PFSK-1 (cell line): ENCODE measurements at regions not wholly inside any gene's neighbourhood (a gene's known extent, or its start where the extent isn't known, plus 50 kb on each side); places are given as distances from the start of the nearest gene placed in this dataset.

Experiments
- FOXP2 ChIP-seq: optimal IDR thresholded peaks from 2 replicates; pipeline ENCODE3; 2011; ENCODE audit warnings: borderline replicate concordance, control low read depth, inconsistent platforms; ENCODE audit not compliant: insufficient read depth; ENCODE audit errors: extremely low read length, extremely low read depth
- POLR2AphosphoS5 ChIP-seq: IDR thresholded peaks from 2 replicates; pipeline ENCODE4 v1.6.1; 2012; ENCODE audit warnings: low read depth, mild to moderate bottlenecking, control low read depth, low read length, moderate library complexity
- SIN3A ChIP-seq: IDR thresholded peaks from 2 replicates; pipeline ENCODE4 v1.6.1; 2012; ENCODE audit warnings: mild to moderate bottlenecking, low read length, moderate library complexity, borderline replicate concordance; ENCODE audit not compliant: insufficient read depth
- TAF1 ChIP-seq: IDR thresholded peaks from 2 replicates; pipeline ENCODE4 v1.6.1; 2012; ENCODE audit warnings: low read length, control low read depth, borderline replicate concordance; ENCODE audit not compliant: insufficient read depth
- TF ChIP-seq, protein P1 (sequence below), 2 experiments: IDR thresholded peaks; 2 replicates each; pipeline versions ENCODE4 v1.6.1 to v1.8.0; 2011 to 2012; ENCODE audit warnings: low read depth in 2 of 2, low read length in 2 of 2, control low read depth in 1 of 2, inconsistent platforms in 1 of 2, mild to moderate bottlenecking in 1 of 2, moderate library complexity in 1 of 2; ENCODE audit not compliant: insufficient read depth in 1 of 2

DNA sequence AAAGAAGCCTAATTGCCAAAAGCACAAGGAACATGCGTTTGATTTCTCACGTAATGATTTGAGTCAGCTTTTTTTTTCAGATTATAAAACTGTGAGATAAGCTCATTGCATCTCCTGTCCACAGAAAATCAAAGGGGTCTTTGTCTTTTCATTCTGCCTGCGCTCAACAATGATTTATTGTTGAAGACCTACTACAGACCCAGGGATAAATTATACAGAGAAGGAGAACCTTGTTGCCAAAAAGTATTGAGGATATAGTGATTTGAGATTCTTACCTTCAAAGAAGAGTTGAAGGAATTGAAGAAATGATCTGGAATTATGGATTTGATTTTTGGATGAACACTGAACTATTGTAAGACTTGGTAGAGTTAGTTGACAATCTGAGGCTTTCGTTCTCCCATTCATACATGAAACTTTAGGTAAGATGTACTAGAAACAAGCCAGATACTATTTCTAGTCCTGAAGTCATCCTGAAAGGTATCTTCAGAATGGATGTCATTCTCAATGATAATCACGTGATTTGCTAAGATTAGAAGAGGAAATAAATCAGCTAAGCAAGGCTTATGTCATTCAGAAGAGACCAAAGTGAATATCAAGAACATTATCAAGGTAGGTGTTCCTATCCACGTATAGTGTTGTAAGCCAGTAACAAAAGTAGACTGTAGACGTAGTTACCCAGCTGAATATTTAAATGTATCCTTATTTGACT lies 71.1 kb upstream of the SCOC start:
- TF ChIP-seq FOXP2 (no peak), SIN3A (no peak), POLR2AphosphoS5 (no peak), TAF1 (no peak)
- TF ChIP-seq, protein P1, sequence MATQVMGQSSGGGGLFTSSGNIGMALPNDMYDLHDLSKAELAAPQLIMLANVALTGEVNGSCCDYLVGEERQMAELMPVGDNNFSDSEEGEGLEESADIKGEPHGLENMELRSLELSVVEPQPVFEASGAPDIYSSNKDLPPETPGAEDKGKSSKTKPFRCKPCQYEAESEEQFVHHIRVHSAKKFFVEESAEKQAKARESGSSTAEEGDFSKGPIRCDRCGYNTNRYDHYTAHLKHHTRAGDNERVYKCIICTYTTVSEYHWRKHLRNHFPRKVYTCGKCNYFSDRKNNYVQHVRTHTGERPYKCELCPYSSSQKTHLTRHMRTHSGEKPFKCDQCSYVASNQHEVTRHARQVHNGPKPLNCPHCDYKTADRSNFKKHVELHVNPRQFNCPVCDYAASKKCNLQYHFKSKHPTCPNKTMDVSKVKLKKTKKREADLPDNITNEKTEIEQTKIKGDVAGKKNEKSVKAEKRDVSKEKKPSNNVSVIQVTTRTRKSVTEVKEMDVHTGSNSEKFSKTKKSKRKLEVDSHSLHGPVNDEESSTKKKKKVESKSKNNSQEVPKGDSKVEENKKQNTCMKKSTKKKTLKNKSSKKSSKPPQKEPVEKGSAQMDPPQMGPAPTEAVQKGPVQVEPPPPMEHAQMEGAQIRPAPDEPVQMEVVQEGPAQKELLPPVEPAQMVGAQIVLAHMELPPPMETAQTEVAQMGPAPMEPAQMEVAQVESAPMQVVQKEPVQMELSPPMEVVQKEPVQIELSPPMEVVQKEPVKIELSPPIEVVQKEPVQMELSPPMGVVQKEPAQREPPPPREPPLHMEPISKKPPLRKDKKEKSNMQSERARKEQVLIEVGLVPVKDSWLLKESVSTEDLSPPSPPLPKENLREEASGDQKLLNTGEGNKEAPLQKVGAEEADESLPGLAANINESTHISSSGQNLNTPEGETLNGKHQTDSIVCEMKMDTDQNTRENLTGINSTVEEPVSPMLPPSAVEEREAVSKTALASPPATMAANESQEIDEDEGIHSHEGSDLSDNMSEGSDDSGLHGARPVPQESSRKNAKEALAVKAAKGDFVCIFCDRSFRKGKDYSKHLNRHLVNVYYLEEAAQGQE (IDR thresholded peaks at IDR 0.05; ENCODE audit: insufficient read depth in 1 of 2, low read depth in 2 of 2, low read length in 2 of 2) = no peak

DNA sequence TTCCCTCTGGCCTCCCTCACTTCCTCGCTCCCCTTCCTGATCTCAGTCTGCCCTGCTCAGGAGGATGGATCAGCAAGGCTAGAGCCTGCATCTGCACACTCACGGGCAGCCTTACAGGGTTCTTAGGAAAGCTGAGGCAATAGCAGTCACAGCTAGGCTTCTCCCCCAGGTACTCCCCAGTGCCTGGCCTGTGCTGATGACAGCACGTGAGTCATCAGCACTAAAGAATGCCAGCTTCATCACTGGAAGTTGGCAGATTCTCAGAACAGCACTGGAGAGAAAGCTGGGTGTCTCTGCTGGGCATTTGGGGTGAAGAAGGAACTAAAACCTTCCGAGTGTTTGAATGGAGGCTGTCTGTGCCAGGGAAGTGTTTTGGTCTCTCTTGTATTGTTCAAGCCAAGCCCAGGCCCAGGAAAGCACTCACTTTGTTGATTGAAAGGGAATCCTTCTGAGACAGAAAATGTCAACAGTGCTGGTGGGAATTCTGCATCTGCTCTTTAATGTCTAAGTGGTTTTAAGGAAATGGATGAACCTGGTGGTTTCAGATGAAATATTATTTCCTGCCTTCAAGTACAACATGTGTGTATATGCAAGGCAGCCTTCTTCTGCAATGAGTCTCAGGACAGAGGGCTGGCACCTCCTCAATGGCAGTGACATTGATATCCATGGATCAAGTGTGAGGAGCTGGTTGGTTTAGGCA lies 73.0 kb upstream of the SCOC start:
- TF ChIP-seq TAF1 (no peak), SIN3A (no peak), POLR2AphosphoS5 (no peak), FOXP2 (no peak)
- TF ChIP-seq, protein P1 (IDR thresholded peaks at IDR 0.05; ENCODE audit: insufficient read depth in 1 of 2, low read depth in 2 of 2, low read length in 2 of 2) = no peak

DNA sequence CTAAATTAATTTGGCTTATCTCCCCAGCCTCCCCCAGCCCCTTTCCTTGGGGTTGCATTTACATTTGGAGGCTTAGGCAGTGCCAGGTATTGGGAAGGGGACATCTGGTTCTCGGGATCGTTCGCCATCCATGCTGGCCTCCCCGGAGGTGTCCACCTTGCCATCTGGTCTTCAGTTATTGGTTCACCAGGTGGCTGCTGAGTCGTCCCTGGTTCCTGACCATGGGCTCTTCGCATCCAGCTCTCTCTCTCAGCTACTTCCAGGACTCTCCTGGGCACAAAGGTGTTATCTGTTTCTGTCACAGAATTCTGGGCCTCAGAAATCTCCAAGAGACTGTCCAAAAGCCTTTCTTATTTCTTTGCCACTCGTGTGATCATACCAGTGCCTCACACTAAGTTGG lies 75.4 kb upstream of the SCOC start:
- TF ChIP-seq FOXP2 = no peak
- no peak for TF ChIP-seq SIN3A
- TF ChIP-seq POLR2AphosphoS5 = no peak
- TF ChIP-seq, protein P1 (IDR thresholded peaks at IDR 0.05; ENCODE audit: insufficient read depth in 1 of 2, low read depth in 2 of 2, low read length in 2 of 2) = no peak

DNA sequence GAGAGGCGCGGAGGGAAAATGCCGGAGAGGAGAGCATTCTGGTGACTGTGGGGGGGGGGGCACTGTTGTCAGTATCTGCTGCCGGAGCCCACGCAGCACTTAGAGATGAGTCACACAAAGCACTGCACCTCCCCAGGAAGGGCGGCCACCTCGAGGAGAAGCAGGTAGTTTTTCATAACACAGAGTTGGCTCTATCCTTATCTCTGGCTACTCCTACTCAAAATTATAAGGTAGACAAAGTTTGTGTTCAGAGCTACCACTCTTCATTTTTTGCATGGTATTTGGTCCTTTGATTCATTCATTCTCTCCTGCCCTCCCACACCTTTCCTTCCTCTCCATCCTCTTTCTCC lies 76.2 kb upstream of the SCOC start:
- no peak for TF ChIP-seq POLR2AphosphoS5
- TF ChIP-seq SIN3A = no peak
- TF ChIP-seq, protein P1 (IDR thresholded peaks at IDR 0.05; ENCODE audit: insufficient read depth in 1 of 2, low read depth in 2 of 2, low read length in 2 of 2) = no peak
- TF ChIP-seq FOXP2 = no peak
- TF ChIP-seq TAF1 = no peak
